Stimulated activated naive CD8-positive, alpha-beta T cell treated with anti-CD3 and anti-CD28 coated beads, Interleukin-15, amount 100 ng/mL, for 72 hours (primary cell): ENCODE measurements at regions not wholly inside any gene's neighbourhood (a gene's known extent, or its start where the extent isn't known, plus 50 kb on each side); places are given as distances from the start of the nearest gene placed in this dataset.
"Not testable (repeated sequence)": the region's sequence is repeated elsewhere in the genome, so short reads cannot be mapped to it uniquely, and the experiment has no call there.

Source experiments
- ATAC-seq: fragments of 150-1000 bp; cut with Tn5 transposase; 2 replicates; pipeline ENCODE4 v1.10.0; 2021; ENCODE audit warnings: mild to moderate bottlenecking, moderate library complexity
- DNase-seq, 2 donors: peaks; one replicate each; pipeline ENCODE4 v3.0.0; 2021 to 2022
- H3K27ac Mint-ChIP-seq, 2 donors: one replicate each; pipeline ENCODE4 v1.8.0; 2022; ENCODE audit warnings: mild to moderate bottlenecking in 2 of 2, mixed read lengths in 2 of 2, moderate library complexity in 2 of 2
- H3K27me3 Mint-ChIP-seq: one replicate; pipeline ENCODE4 v1.8.0; 2022; ENCODE audit warnings: mixed read lengths
- H3K4me1 Mint-ChIP-seq: one replicate; pipeline ENCODE4 v1.8.0; 2022; ENCODE audit warnings: mild to moderate bottlenecking, mixed read lengths
- H3K4me3 Mint-ChIP-seq, 2 donors: one replicate each; pipeline ENCODE4 v1.8.0; 2022; ENCODE audit warnings: mild to moderate bottlenecking in 2 of 2, mixed read lengths in 2 of 2, moderate library complexity in 1 of 2
- H3K9me3 Mint-ChIP-seq, 2 donors: one replicate each; pipeline ENCODE4 v1.8.0; 2022; ENCODE audit warnings: mixed read lengths in 2 of 2

- H3K27ac Mint-ChIP-seq, H3K4me1 Mint-ChIP-seq, DNase-seq, H3K4me3 Mint-ChIP-seq, H3K27me3 Mint-ChIP-seq, ATAC-seq, H3K9me3 Mint-ChIP-seq: not testable (repeated sequence)
Measured at GRCh38 chr12:111258081-111258480, 110.8 kb downstream of the PHETA1 start.

- no peak for DNase-seq
- H3K27ac Mint-ChIP-seq, result no peak overlapping the region
- H3K4me1 Mint-ChIP-seq, result peaks cover 7% of the 10 kb centered on the region
- H3K9me3 Mint-ChIP-seq, result peaks cover 0 to 7% of the 10 kb centered on the region in 2 donors
- H3K27me3 Mint-ChIP-seq, result no peaks in the 10 kb centered on the region
- H3K4me3 Mint-ChIP-seq, result no peak overlapping the region
- no peak for ATAC-seq
Measured at GRCh38 chr12:111257435-111257902, 111.4 kb downstream of the PHETA1 start.

- Mint-ChIP-seq H3K9me3 (peaks cover 0 to 7% of the 10 kb centered on the region in 2 donors), H3K27me3 (no peaks in the 10 kb centered on the region), H3K27ac (no peak overlapping the region), H3K4me3 (no peak overlapping the region), H3K4me1 (peaks cover 7% of the 10 kb centered on the region)
- DNase-seq (no peak), ATAC-seq (no peak)
Measured at GRCh38 chr12:111256629-111257434, 112.1 kb downstream of the PHETA1 start.

- Mint-ChIP-seq H3K9me3 (peaks cover 0 to 7% of the 10 kb centered on the region in 2 donors), H3K4me3 (no peak overlapping the region), H3K4me1 (peaks cover 7% of the 10 kb centered on the region), H3K27me3 (no peaks in the 10 kb centered on the region), H3K27ac (no peak overlapping the region)
- DNase-seq (no peak), ATAC-seq (no peak)
Measured at GRCh38 chr12:111255261-111255660, 113.6 kb downstream of the PHETA1 start.

GRCh38 chr12:111254106-111254505, 114.8 kb downstream of the PHETA1 start:
- DNase-seq, result no peak
- no peak overlapping the region for H3K4me3 Mint-ChIP-seq
- no peaks in the 10 kb centered on the region for H3K27me3 Mint-ChIP-seq

GRCh38 chr12:111253213-111253612, 115.7 kb downstream of the PHETA1 start:
- H3K4me3 Mint-ChIP-seq, result no peak overlapping the region
- peaks cover 7% of the 10 kb centered on the region for H3K4me1 Mint-ChIP-seq
- ATAC-seq (no peak), DNase-seq (no peak)
- no peak overlapping the region for H3K27ac Mint-ChIP-seq
- H3K9me3 Mint-ChIP-seq, result peaks cover 0 to 7% of the 10 kb centered on the region in 2 donors
- no peaks in the 10 kb centered on the region for H3K27me3 Mint-ChIP-seq

More at GRCh38 chr12:111254106-111254505, 114.8 kb downstream of the PHETA1 start:
- no peak for ATAC-seq
- Mint-ChIP-seq H3K4me1 (peaks cover 7% of the 10 kb centered on the region), H3K9me3 (peaks cover 0 to 7% of the 10 kb centered on the region in 2 donors), H3K27ac (no peak overlapping the region)

GRCh38 chr12:111251787-111252186, 117.1 kb downstream of the PHETA1 start:
- no peak for DNase-seq
- ATAC-seq, result no peak
- no peak overlapping the region for H3K27ac Mint-ChIP-seq
- H3K4me1 Mint-ChIP-seq, result no peaks in the 10 kb centered on the region
- no peak overlapping the region for H3K4me3 Mint-ChIP-seq
- H3K27me3 Mint-ChIP-seq, result peaks cover 2% of the 10 kb centered on the region
- no peaks in the 10 kb centered on the region for H3K9me3 Mint-ChIP-seq

DNA sequence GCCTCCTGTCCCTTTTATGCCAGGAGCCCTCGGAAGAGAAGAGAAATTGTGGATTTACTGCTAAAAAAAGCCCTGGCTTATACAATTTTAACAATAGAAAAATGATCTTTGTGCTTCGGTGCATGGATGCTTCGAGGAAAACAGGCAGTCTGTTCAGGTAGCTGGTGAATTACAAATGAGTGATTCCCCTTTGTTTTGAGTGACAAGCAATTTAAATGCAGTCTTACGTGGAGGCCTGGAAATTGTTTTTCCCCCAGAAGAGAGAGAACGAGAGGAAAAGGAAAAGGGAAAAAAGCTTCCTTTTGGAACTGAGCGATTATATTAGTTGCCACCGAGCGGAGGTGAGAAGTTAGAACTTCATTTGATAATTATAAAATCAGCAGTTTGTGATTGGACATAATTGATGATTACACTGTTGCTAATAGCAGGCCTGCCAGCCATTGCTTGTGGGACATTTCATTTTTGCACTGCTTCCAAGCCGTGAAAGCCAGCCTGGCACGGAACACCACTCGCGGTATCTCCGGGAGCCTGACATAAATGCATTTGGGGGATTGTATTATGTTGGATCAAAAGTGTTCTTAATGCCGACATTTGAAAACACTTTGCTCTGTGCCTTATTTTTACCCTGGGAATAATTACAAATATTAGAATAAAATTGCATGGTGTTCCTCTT, 117.7 kb downstream of the PHETA1 start:
- Mint-ChIP-seq H3K4me3 (no peak overlapping the region), H3K27me3 (peaks cover 7% of the 10 kb centered on the region), H3K9me3 (no peaks in the 10 kb centered on the region), H3K4me1 (no peaks in the 10 kb centered on the region), H3K27ac (no peak overlapping the region)
- no peak for ATAC-seq
- DNase-seq, result no peak

DNA sequence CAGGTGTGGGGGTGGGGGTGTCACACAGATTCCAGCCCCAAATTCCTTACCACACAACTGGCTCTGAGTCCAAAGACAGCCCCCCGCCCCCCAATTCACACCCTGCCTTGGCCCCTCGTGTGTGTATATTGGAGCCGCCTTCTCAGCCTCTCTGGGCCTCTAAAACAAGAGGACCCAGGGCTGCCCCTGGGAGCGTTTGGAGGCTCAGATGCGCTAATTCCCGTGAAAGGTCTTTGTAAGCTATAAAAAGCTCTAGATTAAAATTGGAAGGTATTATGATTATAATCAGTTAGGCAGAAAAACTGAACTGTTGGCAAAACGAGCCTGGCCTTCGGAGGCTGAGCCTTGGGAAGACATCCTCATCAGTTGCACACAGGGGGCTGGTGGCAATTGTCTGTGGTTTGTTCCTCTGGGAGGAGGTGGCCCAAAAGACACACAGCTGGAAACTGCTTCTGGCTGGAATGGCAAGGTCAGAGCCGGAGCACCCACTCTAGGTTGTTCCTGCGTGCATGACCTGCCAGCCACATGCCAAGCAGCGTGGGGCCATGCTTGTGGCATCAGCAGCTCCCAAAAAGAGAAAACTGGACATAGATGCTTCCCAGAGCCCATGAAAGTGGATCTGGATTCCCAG, 118.5 kb downstream of the PHETA1 start:
- Mint-ChIP-seq H3K27me3 (peaks cover 7% of the 10 kb centered on the region), H3K4me1 (no peaks in the 10 kb centered on the region), H3K9me3 (no peaks in the 10 kb centered on the region), H3K4me3 (no peak overlapping the region), H3K27ac (peak overlapping the region in 1 of 2 donors; percentile 94)
- no peak for DNase-seq
- ATAC-seq, result no peak

DNA sequence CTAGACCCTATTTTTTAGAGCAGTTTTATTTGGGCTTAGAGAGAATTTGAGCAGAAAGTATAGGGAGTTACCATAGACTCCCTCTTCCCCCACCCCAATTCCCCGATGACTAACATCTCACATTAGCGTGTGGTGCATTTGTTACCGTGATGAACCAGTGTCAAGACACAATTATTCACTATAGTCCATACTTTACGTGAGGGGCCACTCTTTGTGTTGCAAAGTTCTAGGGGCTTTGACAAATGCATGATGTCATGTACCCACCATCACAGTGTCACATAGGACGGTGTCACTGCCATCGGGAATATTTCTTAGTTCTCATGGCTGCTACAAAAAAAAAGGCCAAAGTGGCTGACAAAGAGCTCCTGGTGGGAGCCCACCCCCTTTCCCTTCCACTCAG, 119.1 kb downstream of the PHETA1 start:
- Mint-ChIP-seq H3K9me3 (peaks cover 0 to under 1% of the 10 kb centered on the region in 2 donors), H3K27me3 (peaks cover 7% of the 10 kb centered on the region), H3K4me1 (no peaks in the 10 kb centered on the region), H3K27ac (no peak overlapping the region), H3K4me3 (no peak overlapping the region)
- DNase-seq (no peak), ATAC-seq (no peak)

DNA sequence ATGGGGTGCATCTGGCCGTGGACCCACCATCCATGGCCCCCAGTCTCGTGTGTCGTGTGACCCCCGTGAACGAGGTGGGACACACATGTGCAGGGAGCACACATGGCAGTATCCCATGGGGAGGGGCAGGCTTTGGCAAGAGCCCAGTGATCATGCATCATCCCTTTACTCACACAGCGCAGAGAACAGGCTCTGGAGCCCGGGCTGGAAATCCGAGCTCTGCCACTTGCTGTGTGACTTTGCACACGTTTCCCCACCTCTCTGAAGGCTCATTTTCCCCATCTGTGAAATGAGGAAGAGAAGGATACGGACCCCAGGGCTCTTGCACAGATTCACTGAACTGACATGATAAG, 119.9 kb downstream of the PHETA1 start:
- Mint-ChIP-seq H3K27ac (no peak overlapping the region), H3K4me3 (no peak overlapping the region), H3K27me3 (peaks cover 7% of the 10 kb centered on the region), H3K9me3 (peaks cover 0 to 7% of the 10 kb centered on the region in 2 donors), H3K4me1 (no peaks in the 10 kb centered on the region)
- DNase-seq (no peak), ATAC-seq (no peak)

DNA sequence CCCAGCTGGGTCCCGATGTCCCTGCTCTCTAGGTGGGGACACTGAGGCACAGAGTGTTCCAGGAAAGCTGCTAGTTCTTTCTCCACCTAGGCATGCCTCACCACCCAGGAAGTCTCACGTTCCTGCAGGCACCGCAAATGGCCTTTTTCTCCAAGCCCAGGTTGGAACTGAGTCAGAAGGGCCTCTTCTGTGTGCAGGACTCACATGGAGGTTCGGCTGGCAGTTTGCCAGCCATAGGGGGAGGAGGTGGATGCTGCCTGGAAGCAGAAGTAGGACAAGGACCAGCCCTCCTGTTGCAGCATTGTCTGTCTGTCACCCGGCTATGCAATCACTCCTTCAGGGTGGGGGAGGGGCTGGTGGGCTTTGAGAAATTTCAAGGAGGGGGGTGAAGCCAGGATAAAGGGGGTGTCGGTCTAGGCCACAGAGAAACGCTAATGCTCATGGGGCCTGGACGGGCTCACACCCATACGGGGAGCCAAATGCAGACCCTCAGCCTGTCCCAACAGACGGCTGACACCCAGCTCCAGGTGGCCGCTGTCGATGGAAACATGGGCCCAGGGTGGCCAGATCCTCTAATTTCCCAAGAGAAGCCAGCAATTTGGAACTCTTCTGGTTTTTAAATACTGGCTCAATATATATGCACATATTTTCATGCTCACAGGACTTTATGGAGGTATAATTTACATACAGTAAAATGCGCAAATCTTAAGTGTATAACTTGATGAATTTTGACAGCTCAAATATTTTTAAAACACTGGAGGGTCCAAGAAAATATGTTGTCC, 120.5 kb downstream of the PHETA1 start:
- Mint-ChIP-seq H3K27me3 (peaks cover 7% of the 10 kb centered on the region), H3K4me1 (no peaks in the 10 kb centered on the region), H3K9me3 (peaks cover 0 to 7% of the 10 kb centered on the region in 2 donors), H3K27ac (no peak overlapping the region), H3K4me3 (no peak overlapping the region)
- ATAC-seq, result no peak
- DNase-seq, result no peak

DNA sequence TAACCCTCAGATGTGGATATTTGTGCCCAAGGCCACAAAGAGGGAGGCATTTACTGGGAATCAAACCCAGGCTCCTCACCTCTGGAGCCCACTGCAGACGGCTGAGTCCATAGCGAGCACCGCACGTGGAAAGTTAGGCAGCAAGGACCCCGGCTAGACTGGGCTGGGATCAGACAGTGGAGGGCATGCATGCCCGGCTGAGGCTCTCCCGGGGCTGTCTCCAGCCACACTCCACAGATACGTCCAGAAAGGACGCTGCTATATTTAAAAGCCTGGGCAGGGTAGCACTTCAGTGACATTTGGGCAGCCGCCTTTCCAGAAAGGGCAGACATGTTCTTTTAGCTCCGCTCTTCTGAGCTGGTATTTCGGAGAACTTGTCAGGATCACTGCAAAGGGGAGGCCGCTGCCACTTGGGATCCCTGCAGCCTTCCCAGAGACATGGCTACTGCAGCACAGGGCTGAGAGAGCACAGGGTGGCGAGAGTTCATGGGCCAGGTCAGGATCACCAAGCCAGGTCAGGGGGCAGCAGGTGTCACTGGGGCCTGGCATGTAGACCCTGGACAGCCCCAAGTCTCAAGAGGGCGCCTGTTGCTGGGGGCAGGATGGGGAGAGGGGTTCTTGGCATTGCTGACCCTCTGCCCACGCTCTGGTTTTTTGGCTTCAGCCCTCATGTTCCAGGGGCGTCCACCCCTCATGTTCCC, 121.7 kb downstream of the PHETA1 start:
- no peaks in the 10 kb centered on the region for H3K4me1 Mint-ChIP-seq
- H3K9me3 Mint-ChIP-seq, result peaks cover 4 to 15% of the 10 kb centered on the region in 2 donors
- ATAC-seq (no peak), DNase-seq (no peak)
- no peak overlapping the region for H3K4me3 Mint-ChIP-seq
- H3K27ac Mint-ChIP-seq, result no peak overlapping the region
- peaks cover 7% of the 10 kb centered on the region for H3K27me3 Mint-ChIP-seq

GRCh38 chr12:111246477-111247011, 122.4 kb downstream of the PHETA1 start:
- Mint-ChIP-seq H3K27ac (no peak overlapping the region), H3K27me3 (peaks cover 7% of the 10 kb centered on the region), H3K9me3 (peaks cover 4 to 15% of the 10 kb centered on the region in 2 donors), H3K4me3 (no peak overlapping the region), H3K4me1 (no peaks in the 10 kb centered on the region)
- no peak for ATAC-seq
- DNase-seq, result no peak
